Psoas muscle (tissue), 7 donors: ENCODE measurements at regions not wholly inside any gene's neighbourhood (a gene's known extent, or its start where the extent isn't known, plus 50 kb on each side); places are given as distances from the start of the nearest gene placed in this dataset.

Experiments
- ATAC-seq, 4 donors: fragments of 200-7000 bp; cut with Tn5 transposase; one replicate each; pipeline ENCODE4 v1.9.1; 2020; ENCODE audit warnings: moderate library complexity in 3 of 4, mild to moderate bottlenecking in 2 of 4
- DNase-seq, 2 donors: peaks; one replicate each; pipeline ENCODE4 v3.0.0-alpha.2; 2020
- H3K27ac ChIP-seq: fragments of 200-600 bp; one replicate; pipeline ENCODE4 v1.8.0; 2022
- H3K27me3 ChIP-seq, 3 donors: fragments of 200-600 bp in 1 of 3; one replicate each; pipeline versions ENCODE4 v1.6.1 to v1.8.0; 2013 to 2022; ENCODE audit warnings: low read length in 2 of 3, mild to moderate bottlenecking in 2 of 3, moderate library complexity in 1 of 3; ENCODE audit not compliant: insufficient read depth in 3 of 3
- H3K36me3 ChIP-seq, 2 donors: fragments of 200-600 bp in 1 of 2; one replicate each; pipeline versions ENCODE4 v1.6.1 to v1.8.0; 2013 to 2022; ENCODE audit warnings: low read depth in 1 of 2, mild to moderate bottlenecking in 1 of 2, moderate library complexity in 1 of 2; ENCODE audit not compliant: insufficient read depth in 1 of 2
- H3K4me1 ChIP-seq: fragments of 200-600 bp; one replicate; pipeline ENCODE4 v1.8.0; 2022
- H3K4me3 ChIP-seq: fragments of 200-600 bp; one replicate; pipeline ENCODE4 v1.8.0; 2022; ENCODE audit warnings: mild to moderate bottlenecking
- H3K9me3 ChIP-seq: fragments of 200-600 bp; one replicate; pipeline ENCODE4 v1.8.0; 2022
- WGBS, 3 donors: extraction: QIAGEN DNeasy Blood & Tissue Kit; methylation state at CpG; one replicate each; pipeline versions ENCODE4 v1.1.6 to v1.1.7; 2013; 5-methylcytosine and 5-hydroxymethylcytosine counted together
- intact Hi-C, 2 donors: fragments of 100-400 bp; cut with DNase I; formaldehyde crosslinking; loops; one replicate each; pipeline versions ENCODE4 v1.11.0 to v1.14.2; 2022
- TF ChIP-seq, protein P1 (sequence below): fragments of 200-600 bp; IDR thresholded peaks from one replicate; pipeline ENCODE4 v1.8.0; 2022; ENCODE audit warnings: antibody characterized with exemption
- donor health status: healthy with polysubstance abuse.
- donor health status: DM: no; HTN: no; CAD: no; lungs with moderate emphysema.
- donor health status: Bipolar disorder and iron deficiency.
- donor health status: healthy.
- donor health status: DM: yes; HTN: yes; CAD: no.
- donor health status: DM: no; HTN: no; CAD: no.
- donor health status: DM: yes; HTN: yes; CAD: no.

DNA sequence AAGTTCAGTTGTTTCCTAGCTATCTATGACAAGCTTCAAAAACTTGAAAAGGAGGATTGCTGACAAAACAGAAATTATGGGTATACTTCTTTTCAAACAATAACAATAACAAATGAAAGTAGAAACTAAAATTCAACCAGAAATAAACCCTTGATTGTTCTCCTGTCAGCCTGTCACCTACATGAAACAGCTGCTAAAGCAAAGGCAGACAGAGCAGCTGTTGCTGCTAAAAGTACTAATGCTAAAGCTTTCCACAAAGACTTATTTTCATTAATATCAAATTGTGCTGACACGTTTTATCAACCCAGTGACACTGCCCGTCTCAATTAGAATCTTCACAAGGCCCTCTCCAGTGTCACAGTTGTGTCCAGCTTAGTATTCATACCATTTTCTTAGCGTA lies 533.2 kb upstream of the GBE1 start:
- Histone ChIP-seq H3K9me3 (no peaks in the 10 kb centered on the region), H3K36me3 (no peaks in the 10 kb centered on the region), H3K27me3 (no peaks in the 10 kb centered on the region), H3K4me1 (no peaks in the 10 kb centered on the region), H3K27ac (peak overlapping the region; percentile 4), H3K4me3 (no peak overlapping the region)
- ATAC-seq, result peak in 1 of 4 donors; percentile 53
- intact Hi-C loops, result no loop called here
- TF ChIP-seq, protein P1, sequence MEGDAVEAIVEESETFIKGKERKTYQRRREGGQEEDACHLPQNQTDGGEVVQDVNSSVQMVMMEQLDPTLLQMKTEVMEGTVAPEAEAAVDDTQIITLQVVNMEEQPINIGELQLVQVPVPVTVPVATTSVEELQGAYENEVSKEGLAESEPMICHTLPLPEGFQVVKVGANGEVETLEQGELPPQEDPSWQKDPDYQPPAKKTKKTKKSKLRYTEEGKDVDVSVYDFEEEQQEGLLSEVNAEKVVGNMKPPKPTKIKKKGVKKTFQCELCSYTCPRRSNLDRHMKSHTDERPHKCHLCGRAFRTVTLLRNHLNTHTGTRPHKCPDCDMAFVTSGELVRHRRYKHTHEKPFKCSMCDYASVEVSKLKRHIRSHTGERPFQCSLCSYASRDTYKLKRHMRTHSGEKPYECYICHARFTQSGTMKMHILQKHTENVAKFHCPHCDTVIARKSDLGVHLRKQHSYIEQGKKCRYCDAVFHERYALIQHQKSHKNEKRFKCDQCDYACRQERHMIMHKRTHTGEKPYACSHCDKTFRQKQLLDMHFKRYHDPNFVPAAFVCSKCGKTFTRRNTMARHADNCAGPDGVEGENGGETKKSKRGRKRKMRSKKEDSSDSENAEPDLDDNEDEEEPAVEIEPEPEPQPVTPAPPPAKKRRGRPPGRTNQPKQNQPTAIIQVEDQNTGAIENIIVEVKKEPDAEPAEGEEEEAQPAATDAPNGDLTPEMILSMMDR, result no peak
- WGBS, 3 donors, result 22 to 34% (median 23%) methylated on average over 3 of the region's 3 CpGs
- no peak for DNase-seq

DNA sequence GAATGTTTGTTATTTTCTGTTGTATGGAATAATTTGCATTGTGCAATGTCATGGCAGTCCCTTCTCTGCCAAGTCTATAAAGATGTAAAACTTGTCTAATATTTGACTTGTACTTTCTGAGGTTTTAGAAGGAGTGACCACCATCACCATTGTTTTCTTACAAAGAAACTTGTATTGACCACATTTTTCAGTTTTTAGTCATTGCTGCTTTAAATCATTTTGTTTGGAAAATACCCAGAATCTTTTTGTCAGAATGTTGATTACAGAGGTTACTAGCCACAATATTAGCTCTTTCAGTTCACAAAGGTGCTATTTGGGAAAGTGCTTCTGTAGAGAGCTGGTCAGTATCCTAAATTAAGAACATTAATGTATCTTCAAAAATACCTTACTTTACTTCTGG lies 532.4 kb upstream of the GBE1 start:
- intact Hi-C loops, result no loop called here
- no peak overlapping the region for H3K4me3 ChIP-seq
- DNase-seq (no peak), ATAC-seq (no peak)
- no peaks in the 10 kb centered on the region for H3K36me3 ChIP-seq
- TF ChIP-seq, protein P1, result no peak
- no peaks in the 10 kb centered on the region for H3K4me1 ChIP-seq
- H3K27me3 ChIP-seq, result no peaks in the 10 kb centered on the region
- no peaks in the 10 kb centered on the region for H3K9me3 ChIP-seq
- no peak overlapping the region for H3K27ac ChIP-seq

DNA sequence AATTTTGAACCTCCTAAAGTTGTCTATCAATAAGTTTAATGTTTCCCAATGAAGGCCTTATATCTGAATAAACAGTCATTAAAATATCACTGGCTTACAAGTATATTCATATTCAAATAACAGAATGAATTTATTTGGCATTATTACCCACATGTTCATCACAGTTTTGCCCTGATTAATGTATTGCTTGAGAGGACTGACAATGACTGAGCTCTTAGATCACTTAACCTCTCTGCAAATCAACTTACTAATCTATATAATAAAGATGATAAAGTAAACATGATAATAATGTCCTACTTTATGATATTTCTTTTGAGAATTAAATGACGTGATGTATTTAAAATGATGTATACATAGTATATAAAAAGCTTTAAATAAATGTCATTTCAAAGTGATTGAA lies 532.0 kb upstream of the GBE1 start:
- Histone ChIP-seq H3K36me3 (no peaks in the 10 kb centered on the region), H3K27ac (no peak overlapping the region), H3K4me1 (no peaks in the 10 kb centered on the region), H3K4me3 (no peak overlapping the region), H3K9me3 (no peaks in the 10 kb centered on the region), H3K27me3 (no peaks in the 10 kb centered on the region)
- TF ChIP-seq, protein P1, result no peak
- whole genome bisulfite sequencing, 3 donors, result 85 to 94% (median 93%) methylated on average over 1 of the region's 1 CpG
- intact Hi-C loops, result no loop called here
- ATAC-seq, result no peak
- no peak for DNase-seq

DNA sequence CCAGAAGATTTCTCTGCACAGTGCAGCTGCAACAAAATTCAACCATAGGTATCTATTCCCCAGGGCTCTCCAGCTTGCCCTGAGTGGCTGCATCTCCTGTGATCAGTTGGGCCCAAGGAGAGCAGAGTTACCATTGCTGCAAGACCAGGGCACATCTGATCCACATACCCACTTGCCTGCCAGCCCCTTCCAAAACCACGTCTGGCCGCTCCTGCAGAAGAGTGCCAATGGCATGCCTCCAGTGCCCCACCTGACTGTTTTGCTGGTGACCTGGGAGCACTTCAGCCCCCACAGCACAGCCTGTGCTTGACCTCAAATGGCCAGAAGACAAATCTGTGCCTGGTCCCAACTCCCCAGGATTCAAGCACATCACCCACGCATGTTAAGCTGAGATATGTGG lies 526.1 kb upstream of the GBE1 start:
- WGBS, 3 donors, result 76 to 86% (median 83%) methylated on average over 3 of the region's 3 CpGs
- Histone ChIP-seq H3K27ac (no peak overlapping the region), H3K4me3 (no peak overlapping the region), H3K4me1 (no peaks in the 10 kb centered on the region), H3K27me3 (no peaks in the 10 kb centered on the region), H3K36me3 (no peaks in the 10 kb centered on the region), H3K9me3 (no peaks in the 10 kb centered on the region)
- intact Hi-C loops, result no loop called here
- DNase-seq (no peak), ATAC-seq (no peak)
- TF ChIP-seq, protein P1, result no peak

DNA sequence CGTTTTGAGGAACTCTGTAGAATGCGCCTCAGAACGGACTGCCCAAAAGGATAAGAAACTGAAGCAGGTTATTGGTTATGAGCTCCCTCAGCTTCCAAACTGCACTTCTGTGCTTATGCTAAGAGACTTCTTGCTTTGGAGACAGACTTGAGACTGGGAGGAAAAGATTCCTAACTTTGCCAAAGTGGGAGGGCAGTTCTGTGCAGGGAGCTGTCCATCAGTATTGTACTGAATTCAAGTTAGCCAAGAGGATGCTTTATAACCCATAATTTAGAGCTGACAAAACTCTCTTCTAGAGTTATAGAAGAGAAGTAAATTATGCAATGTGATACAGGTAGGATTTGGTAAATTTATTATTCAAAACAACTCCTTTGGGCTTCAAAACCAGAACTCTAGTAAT lies 519.8 kb upstream of the GBE1 start:
- Histone ChIP-seq H3K4me3 (no peak overlapping the region), H3K27ac (no peak overlapping the region), H3K27me3 (no peaks in the 10 kb centered on the region), H3K4me1 (no peaks in the 10 kb centered on the region), H3K9me3 (no peaks in the 10 kb centered on the region), H3K36me3 (no peaks in the 10 kb centered on the region)
- WGBS, 3 donors, result 64 to 72% (median 67%) methylated on average over 3 of the region's 3 CpGs
- DNase-seq (no peak), ATAC-seq (no peak)
- intact Hi-C loops, result no loop called here
- TF ChIP-seq, protein P1, result no peak
